ENCODE measurements at regions not wholly inside any gene's neighbourhood (a gene's known extent, or its start where the extent isn't known, plus 50 kb on each side); places are given as distances from the start of the nearest gene placed in this dataset.

GRCh38 chr13:37339386-37339735 is 233.9 kb upstream of the CSNK1A1L start:
- TF ChIP-seq CTCF (IDR thresholded peaks at IDR 0.05; ENCODE audit: extremely low read depth, insufficient read depth, missing control alignments): no peak
- in situ Hi-C loops (cut with MboI; ENCODE audit: low pct_unique_long_range_greater_than_20kb, low sequenced_read_pairs, unreplicated experiment): no loop called here
- DNase-seq (ENCODE audit: low spot score): no peak

- no peak for TF ChIP-seq CTCF (IDR thresholded peaks at IDR 0.05; ENCODE audit: extremely low read depth, insufficient read depth, missing control alignments)
- in situ Hi-C loops (cut with MboI; ENCODE audit: low pct_unique_long_range_greater_than_20kb, low sequenced_read_pairs, unreplicated experiment): no loop called here
Observed at GRCh38 chr13:37338726-37339385, 233.4 kb upstream of the CSNK1A1L start.

GRCh38 chr13:37326334-37326733 is 220.9 kb upstream of the CSNK1A1L start:
- in situ Hi-C loops (cut with MboI; ENCODE audit: low pct_unique_long_range_greater_than_20kb, low sequenced_read_pairs, unreplicated experiment): no loop called here
- no peak for TF ChIP-seq CTCF (IDR thresholded peaks at IDR 0.05; ENCODE audit: extremely low read depth, insufficient read depth, missing control alignments)
- DNase-seq (ENCODE audit: low spot score): no peak

More at GRCh38 chr13:37338726-37339385, 233.4 kb upstream of the CSNK1A1L start:
- no peak for DNase-seq (ENCODE audit: low spot score)

GRCh38 chr13:37319031-37319443 is 213.6 kb upstream of the CSNK1A1L start:
- in situ Hi-C loops (cut with MboI; ENCODE audit: low pct_unique_long_range_greater_than_20kb, low sequenced_read_pairs, unreplicated experiment): no loop called here
- DNase-seq (ENCODE audit: low spot score): no peak
- TF ChIP-seq CTCF (IDR thresholded peaks at IDR 0.05; ENCODE audit: extremely low read depth, insufficient read depth, missing control alignments): no peak

GRCh38 chr13:37316935-37317334 is 211.5 kb upstream of the CSNK1A1L start:
- DNase-seq (ENCODE audit: low spot score): no peak
- in situ Hi-C loops (cut with MboI; ENCODE audit: low pct_unique_long_range_greater_than_20kb, low sequenced_read_pairs, unreplicated experiment): no loop called here
- no peak for TF ChIP-seq CTCF (IDR thresholded peaks at IDR 0.05; ENCODE audit: extremely low read depth, insufficient read depth, missing control alignments)

GRCh38 chr13:37313372-37313771 is 207.9 kb upstream of the CSNK1A1L start:
- TF ChIP-seq CTCF (IDR thresholded peaks at IDR 0.05; ENCODE audit: extremely low read depth, insufficient read depth, missing control alignments): no peak
- in situ Hi-C loops (cut with MboI; ENCODE audit: low pct_unique_long_range_greater_than_20kb, low sequenced_read_pairs, unreplicated experiment): no loop called here
- DNase-seq (ENCODE audit: low spot score): no peak
